Lower lobe of right lung (tissue), 2 donors: ENCODE measurements at regions not wholly inside any gene's neighbourhood (a gene's known extent, or its start where the extent isn't known, plus 50 kb on each side); places are given as distances from the start of the nearest gene placed in this dataset.
"Not testable (repeated sequence)": the region's sequence is repeated elsewhere in the genome, so short reads cannot be mapped to it uniquely, and the experiment has no call there.

Experiments
- ATAC-seq, 2 donors: fragments of 200-7000 bp; cut with Tn5 transposase; one replicate each; pipeline ENCODE4 v1.9.1; 2020 to 2022; ENCODE audit warnings: mild to moderate bottlenecking in 2 of 2, moderate library complexity in 2 of 2
- DNase-seq: peaks from one replicate; pipeline ENCODE4 v3.0.0-alpha.2; 2020
- H3K27ac ChIP-seq: fragments of 200-600 bp; one replicate; pipeline ENCODE4 v1.8.0; 2022
- H3K27me3 ChIP-seq: fragments of 200-600 bp; one replicate; pipeline ENCODE4 v1.8.0; 2022; ENCODE audit warnings: low read depth
- H3K36me3 ChIP-seq: fragments of 200-600 bp; one replicate; pipeline ENCODE4 v1.8.0; 2022; ENCODE audit warnings: mild to moderate bottlenecking
- H3K4me1 ChIP-seq: fragments of 200-600 bp; one replicate; pipeline ENCODE4 v1.8.0; 2022
- H3K4me3 ChIP-seq: fragments of 200-600 bp; one replicate; pipeline ENCODE4 v1.8.0; 2022; ENCODE audit warnings: mild to moderate bottlenecking
- H3K9me3 ChIP-seq: fragments of 200-600 bp; one replicate; pipeline ENCODE4 v1.8.0; 2022
- CTCF ChIP-seq: fragments of 200-600 bp; IDR thresholded peaks from one replicate; pipeline ENCODE4 v1.8.0; 2022; ENCODE audit warnings: antibody characterized with exemption, mild to moderate bottlenecking
- intact Hi-C: fragments of 100-400 bp; cut with DNase I; formaldehyde crosslinking; loops from one replicate; pipeline ENCODE4 v1.11.0; 2022
- donor health status: DM: no; HTN: yes; CAD: no; lungs with severe emphysema.

- peaks cover 6% of the 10 kb centered on the region for H3K27me3 ChIP-seq
- no peaks in the 10 kb centered on the region for H3K9me3 ChIP-seq
- DNase-seq (no peak), ATAC-seq (no peak)
- no peaks in the 10 kb centered on the region for H3K36me3 ChIP-seq
- intact Hi-C loops, result no loop called here
- H3K27ac ChIP-seq, result no peak overlapping the region
- no peaks in the 10 kb centered on the region for H3K4me1 ChIP-seq
- TF ChIP-seq CTCF, result no peak
- no peak overlapping the region for H3K4me3 ChIP-seq
These were observed 73.6 kb upstream of the PPP2R5C start for GRCh38 chr14:101687756-101688546.

GRCh38 chr14:101689039-101689501 is 72.4 kb upstream of the PPP2R5C start:
- Histone ChIP-seq H3K9me3 (no peaks in the 10 kb centered on the region), H3K4me1 (no peaks in the 10 kb centered on the region), H3K4me3 (no peak overlapping the region), H3K27me3 (peaks cover 6% of the 10 kb centered on the region), H3K27ac (no peak overlapping the region), H3K36me3 (no peaks in the 10 kb centered on the region)
- DNase-seq, result no peak
- intact Hi-C loops, result no loop called here
- no peak for ATAC-seq
- TF ChIP-seq CTCF, result no peak

- H3K27me3 ChIP-seq, H3K36me3 ChIP-seq, H3K4me3 ChIP-seq, H3K4me1 ChIP-seq, DNase-seq, intact Hi-C loops, H3K27ac ChIP-seq, H3K9me3 ChIP-seq, ATAC-seq: not testable (repeated sequence)
These were observed 71.5 kb upstream of the PPP2R5C start for GRCh38 chr14:101689966-101690365.

- no peaks in the 10 kb centered on the region for H3K9me3 ChIP-seq
- no peak for TF ChIP-seq CTCF
- H3K27me3 ChIP-seq, result no peaks in the 10 kb centered on the region
- DNase-seq (no peak), ATAC-seq (no peak)
- intact Hi-C loops, result no loop called here
- H3K4me1 ChIP-seq, result no peaks in the 10 kb centered on the region
- no peak overlapping the region for H3K27ac ChIP-seq
- H3K4me3 ChIP-seq, result no peak overlapping the region
- no peaks in the 10 kb centered on the region for H3K36me3 ChIP-seq
These were observed 65.8 kb upstream of the PPP2R5C start for GRCh38 chr14:101695659-101696058.

- Histone ChIP-seq H3K27me3 (peaks cover 7% of the 10 kb centered on the region), H3K4me1 (peaks cover 33% of the 10 kb centered on the region), H3K9me3 (no peaks in the 10 kb centered on the region), H3K4me3 (no peak overlapping the region), H3K27ac (no peak overlapping the region), H3K36me3 (no peaks in the 10 kb centered on the region)
- no peak for TF ChIP-seq CTCF
- DNase-seq (no peak), ATAC-seq (no peak)
- intact Hi-C loops, result no loop called here
These were observed 57.4 kb upstream of the PPP2R5C start for GRCh38 chr14:101704140-101704539.

GRCh38 chr14:101705733-101706508 is 55.6 kb upstream of the PPP2R5C start:
- intact Hi-C loops, result no loop called here
- Histone ChIP-seq H3K27me3 (peaks cover 7% of the 10 kb centered on the region), H3K9me3 (no peaks in the 10 kb centered on the region), H3K36me3 (no peaks in the 10 kb centered on the region), H3K4me1 (peaks cover 33% of the 10 kb centered on the region), H3K4me3 (peak overlapping the region; percentile 58), H3K27ac (peak overlapping the region; percentile 85)
- DNase-seq (peak; percentile 83), ATAC-seq (peak; percentile 86 to 88)
- no peak for TF ChIP-seq CTCF
